MCF 10A (cell line): ENCODE measurements at regions not wholly inside any gene's neighbourhood (a gene's known extent, or its start where the extent isn't known, plus 50 kb on each side); places are given as distances from the start of the nearest gene placed in this dataset.

ENCODE experiments used
- BruUV-seq: library from RNA; stranded (reverse); fragments of 400-500 nt; replicated peaks from 2 replicates; lab custom pipeline; 2021; lab: Mats Ljungman, UMichigan
- CTCF ChIA-PET: fragments of 300-600 bp; sonication (Branson Sonifier 250); formaldehyde crosslinking; extraction: SDS; loops from one replicate; lab custom pipeline; 2021; ENCODE audit warnings: antibody characterized with exemption, inconsistent platforms; lab: Yijun Ruan, JAX
- POLR2A ChIA-PET: fragments of 300-600, 350-650 bp; sonication (Branson Sonifier 250); formaldehyde crosslinking; extraction: SDS; loops from one replicate; lab custom pipeline; 2020; ENCODE audit warnings: antibody characterized with exemption, inconsistent platforms; lab: Yijun Ruan, JAX
- DNase-seq: peaks from one replicate; pipeline ENCODE4 v3.0.0-alpha.2; 2018; ENCODE audit not compliant: unreplicated experiment
- H3K27ac Mint-ChIP-seq: one replicate; pipeline ENCODE4 v1.8.0; 2022; ENCODE audit warnings: mild to moderate bottlenecking, low read depth, mixed read lengths; ENCODE audit not compliant: unreplicated experiment
- H3K27me3 Mint-ChIP-seq: one replicate; pipeline ENCODE4 v1.8.0; 2022; ENCODE audit warnings: mixed read lengths; ENCODE audit not compliant: insufficient read depth, unreplicated experiment
- H3K36me3 Mint-ChIP-seq: one replicate; pipeline ENCODE4 v1.8.0; 2022; ENCODE audit warnings: mild to moderate bottlenecking, moderate library complexity, mixed read lengths; ENCODE audit not compliant: insufficient read depth, unreplicated experiment
- H3K4me1 Mint-ChIP-seq: one replicate; pipeline ENCODE4 v1.8.0; 2022; ENCODE audit warnings: mixed read lengths; ENCODE audit not compliant: insufficient read depth, unreplicated experiment
- H3K4me3 Mint-ChIP-seq: one replicate; pipeline ENCODE4 v1.8.0; 2022; ENCODE audit warnings: mild to moderate bottlenecking, moderate library complexity, mixed read lengths; ENCODE audit not compliant: unreplicated experiment
- H3K9me3 Mint-ChIP-seq: one replicate; pipeline ENCODE4 v1.8.0; 2022; ENCODE audit warnings: mixed read lengths; ENCODE audit not compliant: unreplicated experiment
- CTCF ChIP-seq: fragments of 200-600 bp; IDR thresholded peaks from one replicate; pipeline ENCODE4 v1.8.0; 2022; ENCODE audit warnings: antibody characterized with exemption, mild to moderate bottlenecking; ENCODE audit not compliant: unreplicated experiment
- intact Hi-C: fragments of 100-400 bp; cut with micrococcal nuclease; formaldehyde crosslinking; loops from 2 replicates; pipeline ENCODE4 v1.14.1; 2022

GRCh38 chr6:92181347-92181746 is 1238.0 kb downstream of the EPHA7 start:
- no TSS peak for BruUV-seq
- CTCF ChIA-PET: interaction anchor here (0.5 kb wide), 1 partner anchor 200 kb away, joined by 3 read pairs; no protein-coding TSS in a partner anchor

GRCh38 chr6:92180090-92180489 is 1239.3 kb downstream of the EPHA7 start:
- CTCF ChIA-PET: interaction anchor here (1.2 kb wide), 1 partner anchor 9 kb away, joined by 4 read pairs; no protein-coding TSS in a partner anchor
- no peaks in the 10 kb centered on the region for H3K9me3 Mint-ChIP-seq
- DNase-seq: no peak
- H3K4me3 Mint-ChIP-seq: no peak overlapping the region
- intact Hi-C loops: no loop called here
- H3K36me3 Mint-ChIP-seq: no peaks in the 10 kb centered on the region
- BruUV-seq: no TSS peak
- POLR2A ChIA-PET: interaction anchor here (1.1 kb wide), 1 partner anchor 22 kb away, joined by 3 read pairs; no protein-coding TSS in a partner anchor
- no peak overlapping the region for H3K27ac Mint-ChIP-seq
- TF ChIP-seq CTCF: no peak
- H3K4me1 Mint-ChIP-seq: no peaks in the 10 kb centered on the region
- H3K27me3 Mint-ChIP-seq: peaks cover 24% of the 10 kb centered on the region

More at GRCh38 chr6:92181347-92181746, 1238.0 kb downstream of the EPHA7 start:
- H3K36me3 Mint-ChIP-seq: no peaks in the 10 kb centered on the region
- no peaks in the 10 kb centered on the region for H3K4me1 Mint-ChIP-seq
- intact Hi-C loops: no loop called here
- H3K9me3 Mint-ChIP-seq: no peaks in the 10 kb centered on the region
- H3K27ac Mint-ChIP-seq: no peak overlapping the region
- POLR2A ChIA-PET: interaction anchor here (0.9 kb wide), 1 partner anchor 21 kb away, joined by 3 read pairs; no protein-coding TSS in a partner anchor
- no peak for DNase-seq
- TF ChIP-seq CTCF: no peak
- H3K4me3 Mint-ChIP-seq: no peak overlapping the region
- H3K27me3 Mint-ChIP-seq: peaks cover 24% of the 10 kb centered on the region

- no peak for TF ChIP-seq CTCF
- no peaks in the 10 kb centered on the region for H3K36me3 Mint-ChIP-seq
- H3K4me1 Mint-ChIP-seq: peaks cover 6% of the 10 kb centered on the region
- no peaks in the 10 kb centered on the region for H3K9me3 Mint-ChIP-seq
- intact Hi-C loops: no loop called here
- H3K27ac Mint-ChIP-seq: no peak overlapping the region
- BruUV-seq: no TSS peak
- ChIA-PET CTCF (no interaction called here), POLR2A (no interaction called here)
- DNase-seq: no peak
- H3K27me3 Mint-ChIP-seq: peaks cover 20% of the 10 kb centered on the region
- no peak overlapping the region for H3K4me3 Mint-ChIP-seq
Measured at GRCh38 chr6:92176666-92177065, 1242.7 kb downstream of the EPHA7 start.

GRCh38 chr6:92174398-92175073 is 1244.8 kb downstream of the EPHA7 start:
- POLR2A ChIA-PET: no interaction called here
- peaks cover 6% of the 10 kb centered on the region for H3K4me1 Mint-ChIP-seq
- no peak overlapping the region for H3K4me3 Mint-ChIP-seq
- TF ChIP-seq CTCF: no peak
- DNase-seq: no peak
- H3K27me3 Mint-ChIP-seq: peaks cover 13% of the 10 kb centered on the region
- CTCF ChIA-PET: no interaction called here
- H3K36me3 Mint-ChIP-seq: no peaks in the 10 kb centered on the region
- no peak overlapping the region for H3K27ac Mint-ChIP-seq
- BruUV-seq: no TSS peak
- H3K9me3 Mint-ChIP-seq: no peaks in the 10 kb centered on the region
- intact Hi-C loops: no loop called here
